ENCODE measurements at regions not wholly inside any gene's neighbourhood (a gene's known extent, or its start where the extent isn't known, plus 50 kb on each side); places are given as distances from the start of the nearest gene placed in this dataset.

- 74 to 77% methylated on average over 4 of the region's 4 CpGs for WGBS, 2 experiments (ENCODE audit: low coverage in 1 of 2, low lambda C conversion rate in 2 of 2, missing lambda C conversion rate in 2 of 2)
- in situ Hi-C loops (cut with MboI) = no loop called here
- no peaks in the 10 kb centered on the region for H3K27me3 ChIP-seq (replicated peaks; ENCODE audit: insufficient read depth)
- H4K20me1 ChIP-seq (ENCODE audit: insufficient read depth) = no peaks in the 10 kb centered on the region
- peaks cover 35% of the 10 kb centered on the region for H3F3A ChIP-seq (ENCODE audit: insufficient read depth)
- TF ChIP-seq EZH2 (IDR thresholded peaks at IDR 0.05; ENCODE audit: insufficient read depth, poor library complexity, severe bottlenecking) = no peak
- TF ChIP-seq EZH2phosphoT487 (IDR thresholded peaks at IDR 0.05; ENCODE audit: insufficient read depth, low read depth) = no peak
- H3K9me3 ChIP-seq (ENCODE audit: low read depth) = no peaks in the 10 kb centered on the region
- no peak overlapping the region for H2AFZ ChIP-seq
- H3K9me2 ChIP-seq (ENCODE audit: insufficient read depth) = no peaks in the 10 kb centered on the region
- DNase-seq = no peak
- no peaks in the 10 kb centered on the region for H3K36me3 ChIP-seq (ENCODE audit: low read depth)
- peak overlapping the region; percentile 72 for H3K4me2 ChIP-seq (ENCODE audit: unreplicated experiment)
- H3K27ac ChIP-seq = no peak overlapping the region
- H3K9ac ChIP-seq = no peak overlapping the region
- no peak overlapping the region for H3K4me3 ChIP-seq
- peaks cover 44% of the 10 kb centered on the region for H3K4me1 ChIP-seq (ENCODE audit: insufficient read depth)
- H3K79me2 ChIP-seq (ENCODE audit: insufficient read depth) = no peaks in the 10 kb centered on the region
Observed at GRCh38 chr15:94081829-94082228, 149.5 kb upstream of the MCTP2 start.

- no peaks in the 10 kb centered on the region for H3K36me3 ChIP-seq (ENCODE audit: low read depth)
- peak overlapping the region; percentile 64 for H3K4me3 ChIP-seq
- H3K9ac ChIP-seq = peak overlapping the region; percentile 47
- no peaks in the 10 kb centered on the region for H3K79me2 ChIP-seq (ENCODE audit: insufficient read depth)
- 63 to 67% methylated on average over 14 of the region's 14 CpGs for WGBS, 2 experiments (ENCODE audit: low coverage in 1 of 2, low lambda C conversion rate in 2 of 2, missing lambda C conversion rate in 2 of 2)
- H3K4me2 ChIP-seq (ENCODE audit: unreplicated experiment) = peak overlapping the region; percentile 72
- H3K9me2 ChIP-seq (ENCODE audit: insufficient read depth) = no peaks in the 10 kb centered on the region
- H3K27ac ChIP-seq = peak overlapping the region; percentile 72
- in situ Hi-C loops (cut with MboI) = no loop called here
- H3K27me3 ChIP-seq (replicated peaks; ENCODE audit: insufficient read depth) = no peaks in the 10 kb centered on the region
- peak overlapping the region; percentile 68 for H2AFZ ChIP-seq
- no peaks in the 10 kb centered on the region for H3K9me3 ChIP-seq (ENCODE audit: low read depth)
- peak; percentile 23 for DNase-seq
- H3K4me1 ChIP-seq (ENCODE audit: insufficient read depth) = peaks cover 36% of the 10 kb centered on the region
- TF ChIP-seq EZH2 (IDR thresholded peaks at IDR 0.05; ENCODE audit: insufficient read depth, poor library complexity, severe bottlenecking) = no peak
- no peak for TF ChIP-seq EZH2phosphoT487 (IDR thresholded peaks at IDR 0.05; ENCODE audit: insufficient read depth, low read depth)
- H3F3A ChIP-seq (ENCODE audit: insufficient read depth) = peaks cover 35% of the 10 kb centered on the region
- H4K20me1 ChIP-seq (ENCODE audit: insufficient read depth) = no peaks in the 10 kb centered on the region
Observed at GRCh38 chr15:94080989-94081605, 150.3 kb upstream of the MCTP2 start.

- peak; percentile 93 for DNase-seq
- Histone ChIP-seq H3K79me2 (ENCODE audit: insufficient read depth) (no peaks in the 10 kb centered on the region), H3K27me3 (replicated peaks; ENCODE audit: insufficient read depth) (no peaks in the 10 kb centered on the region), H3K9ac (peak overlapping the region; percentile 47), H3K4me2 (ENCODE audit: unreplicated experiment) (peak overlapping the region; percentile 72), H3K9me3 (ENCODE audit: low read depth) (no peaks in the 10 kb centered on the region), H4K20me1 (ENCODE audit: insufficient read depth) (no peaks in the 10 kb centered on the region), H3K4me1 (ENCODE audit: insufficient read depth) (peaks cover 33% of the 10 kb centered on the region), H3K4me3 (peak overlapping the region; percentile 64), H3K36me3 (ENCODE audit: low read depth) (no peaks in the 10 kb centered on the region), H3K9me2 (ENCODE audit: insufficient read depth) (no peaks in the 10 kb centered on the region), H3K27ac (peak overlapping the region; percentile 72), H2AFZ (peak overlapping the region; percentile 68), H3F3A (ENCODE audit: insufficient read depth) (peaks cover 35% of the 10 kb centered on the region)
- 0 to 3% methylated on average over 7 to 8 of the region's 8 CpGs for whole genome bisulfite sequencing, 2 experiments (ENCODE audit: low coverage in 1 of 2, low lambda C conversion rate in 2 of 2, missing lambda C conversion rate in 2 of 2)
- in situ Hi-C loops (cut with MboI) = no loop called here
- TF ChIP-seq EZH2phosphoT487 (IDR thresholded peaks at IDR 0.05; ENCODE audit: insufficient read depth, low read depth) (no peak), EZH2 (IDR thresholded peaks at IDR 0.05; ENCODE audit: insufficient read depth, poor library complexity, severe bottlenecking) (no peak)
Observed at GRCh38 chr15:94080416-94080815, 150.9 kb upstream of the MCTP2 start.

- H3K4me2 ChIP-seq (ENCODE audit: unreplicated experiment) = peak overlapping the region; percentile 72
- no peak overlapping the region for H2AFZ ChIP-seq
- H3K9ac ChIP-seq = no peak overlapping the region
- peaks cover 33% of the 10 kb centered on the region for H3K4me1 ChIP-seq (ENCODE audit: insufficient read depth)
- no peaks in the 10 kb centered on the region for H3K36me3 ChIP-seq (ENCODE audit: low read depth)
- DNase-seq = no peak
- H3K9me2 ChIP-seq (ENCODE audit: insufficient read depth) = no peaks in the 10 kb centered on the region
- H3K4me3 ChIP-seq = no peak overlapping the region; the same call in 1 of the 2 replicates
- H3K27ac ChIP-seq = peak overlapping the region; percentile 72
- WGBS, 2 experiments (ENCODE audit: low coverage in 1 of 2, low lambda C conversion rate in 2 of 2, missing lambda C conversion rate in 2 of 2) = 94% methylated on average over 4 of the region's 4 CpGs
- no peak for TF ChIP-seq EZH2phosphoT487 (IDR thresholded peaks at IDR 0.05; ENCODE audit: insufficient read depth, low read depth)
- TF ChIP-seq EZH2 (IDR thresholded peaks at IDR 0.05; ENCODE audit: insufficient read depth, poor library complexity, severe bottlenecking) = no peak
- in situ Hi-C loops (cut with MboI) = no loop called here
- peaks cover 35% of the 10 kb centered on the region for H3F3A ChIP-seq (ENCODE audit: insufficient read depth)
- H3K9me3 ChIP-seq (ENCODE audit: low read depth) = no peaks in the 10 kb centered on the region
- no peaks in the 10 kb centered on the region for H3K27me3 ChIP-seq (replicated peaks; ENCODE audit: insufficient read depth)
- H3K79me2 ChIP-seq (ENCODE audit: insufficient read depth) = no peaks in the 10 kb centered on the region
- H4K20me1 ChIP-seq (ENCODE audit: insufficient read depth) = no peaks in the 10 kb centered on the region
Observed at GRCh38 chr15:94079968-94080367, 151.4 kb upstream of the MCTP2 start.
